Duodenal mucosa (tissue), 2 donors: ENCODE measurements at regions not wholly inside any gene's neighbourhood (a gene's known extent, or its start where the extent isn't known, plus 50 kb on each side); places are given as distances from the start of the nearest gene placed in this dataset.

ENCODE experiments used
- H3K27ac ChIP-seq: one replicate; pipeline ENCODE4 v1.7.0; 2013; ENCODE audit warnings: low read depth, low read length
- H3K27me3 ChIP-seq, 2 donors: one replicate each; pipeline ENCODE4 v1.7.0; 2013; ENCODE audit warnings: low read length in 2 of 2, control low read depth in 1 of 2; ENCODE audit not compliant: insufficient read depth in 2 of 2, control insufficient read depth in 1 of 2
- H3K36me3 ChIP-seq, 2 donors: one replicate each; pipeline ENCODE4 v1.7.0; 2013; ENCODE audit warnings: low read length in 2 of 2, control low read depth in 1 of 2; ENCODE audit not compliant: insufficient read depth in 2 of 2, control insufficient read depth in 1 of 2
- H3K4me1 ChIP-seq, 2 donors: one replicate each; pipeline ENCODE4 v1.7.0; 2013; ENCODE audit warnings: low read length in 2 of 2, control low read depth in 1 of 2; ENCODE audit not compliant: insufficient read depth in 2 of 2, control insufficient read depth in 1 of 2
- H3K4me3 ChIP-seq, 2 donors: one replicate each; pipeline ENCODE4 v1.7.0; 2013; ENCODE audit warnings: low read length in 2 of 2, low read depth in 1 of 2
- H3K9ac ChIP-seq, 2 donors: one replicate each; pipeline ENCODE4 v1.7.0; 2013; ENCODE audit warnings: low read length in 2 of 2, low read depth in 1 of 2
- H3K9me3 ChIP-seq, 2 donors: one replicate each; pipeline ENCODE4 v1.7.0; 2013; ENCODE audit warnings: low read length in 2 of 2, control low read depth in 1 of 2; ENCODE audit not compliant: control insufficient read depth in 1 of 2

DNA sequence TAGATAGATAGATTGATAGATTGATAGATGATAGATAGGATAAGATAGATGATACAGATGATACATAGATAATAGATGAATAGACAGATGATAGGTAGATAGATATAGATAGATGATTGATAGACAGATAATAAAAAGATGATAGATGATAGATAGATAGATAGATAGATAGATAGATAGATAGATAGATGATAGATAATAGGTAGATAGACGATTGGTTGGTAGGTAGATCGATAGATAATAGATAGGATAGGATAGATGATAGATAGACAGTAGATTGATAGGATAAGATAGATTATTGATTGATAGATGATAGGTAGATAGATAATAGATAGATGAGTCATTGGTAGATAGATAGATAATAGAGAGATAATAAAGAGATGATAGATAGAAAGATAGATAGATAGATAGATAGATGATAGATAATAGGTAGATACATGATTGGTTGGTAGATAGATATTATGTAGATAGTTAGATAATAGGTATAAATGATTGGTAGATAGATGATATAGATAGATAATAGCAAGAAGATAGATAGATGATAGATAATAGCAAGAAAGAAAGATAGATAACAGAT, 109.4 kb upstream of the C16orf82 start:
- Histone ChIP-seq H3K4me3 (no peak overlapping the region), H3K9ac (no peak overlapping the region), H3K27ac (no peak overlapping the region), H3K4me1 (no peaks in the 10 kb centered on the region), H3K27me3 (no peaks in the 10 kb centered on the region), H3K36me3 (no peaks in the 10 kb centered on the region), H3K9me3 (no peaks in the 10 kb centered on the region)

DNA sequence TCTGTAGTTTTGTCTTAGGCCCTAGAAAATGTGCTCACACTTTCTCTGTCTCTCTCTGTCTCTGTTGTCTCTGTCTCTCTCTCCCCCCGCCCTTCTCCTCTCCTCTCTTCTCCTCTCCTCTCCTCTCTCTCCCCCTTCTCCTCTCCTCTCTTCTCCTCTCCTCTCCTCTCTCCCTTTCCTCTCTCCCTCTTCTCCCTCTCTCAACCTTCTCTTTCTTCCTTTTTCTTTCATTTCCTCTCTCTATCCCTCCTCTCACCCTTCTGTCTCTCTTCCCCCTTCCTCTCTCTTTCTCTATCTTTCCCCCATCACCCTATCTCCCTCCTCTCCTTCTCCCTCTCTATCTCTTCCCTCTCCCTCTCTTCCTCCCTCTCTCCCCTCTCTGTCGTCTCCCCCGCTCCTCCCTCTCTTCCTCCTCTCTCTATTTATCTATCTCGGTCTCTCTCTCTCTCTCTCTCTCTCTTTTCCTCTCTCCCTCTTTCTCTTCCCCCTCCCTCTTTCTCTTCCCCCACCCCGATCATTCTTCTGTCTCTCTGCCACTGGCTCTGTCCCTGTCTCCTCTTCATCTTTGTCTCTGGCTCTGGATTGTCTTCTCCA, 107.2 kb upstream of the C16orf82 start:
- Histone ChIP-seq H3K9ac (no peak overlapping the region), H3K4me3 (no peak overlapping the region), H3K27ac (no peak overlapping the region), H3K9me3 (no peaks in the 10 kb centered on the region), H3K36me3 (no peaks in the 10 kb centered on the region), H3K27me3 (no peaks in the 10 kb centered on the region), H3K4me1 (no peaks in the 10 kb centered on the region)

DNA sequence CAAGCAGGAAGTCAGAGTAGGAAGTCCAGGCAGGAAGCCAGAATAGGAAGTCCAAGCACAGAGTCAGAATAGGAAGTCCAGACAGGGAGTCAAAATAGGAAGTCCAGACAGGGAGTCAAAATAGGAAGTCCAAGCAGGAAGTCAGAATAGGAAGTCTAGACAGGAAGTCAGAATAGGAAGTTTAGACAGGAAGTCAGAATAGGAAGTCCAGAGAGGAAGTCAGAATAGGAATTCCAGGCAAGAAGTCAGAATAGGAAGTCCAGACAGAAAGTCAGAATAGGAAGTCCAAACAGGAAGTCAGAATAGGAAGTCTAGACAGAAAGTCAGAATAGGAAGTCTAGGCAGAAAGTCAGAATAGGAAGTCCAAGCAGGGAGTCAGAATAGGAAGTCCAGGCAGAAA, 105.3 kb upstream of the C16orf82 start:
- no peaks in the 10 kb centered on the region for H3K9me3 ChIP-seq
- no peaks in the 10 kb centered on the region for H3K27me3 ChIP-seq
- H3K9ac ChIP-seq: no peak overlapping the region
- H3K36me3 ChIP-seq: no peaks in the 10 kb centered on the region
- no peak overlapping the region for H3K4me3 ChIP-seq
- no peak overlapping the region for H3K27ac ChIP-seq
- no peaks in the 10 kb centered on the region for H3K4me1 ChIP-seq

DNA sequence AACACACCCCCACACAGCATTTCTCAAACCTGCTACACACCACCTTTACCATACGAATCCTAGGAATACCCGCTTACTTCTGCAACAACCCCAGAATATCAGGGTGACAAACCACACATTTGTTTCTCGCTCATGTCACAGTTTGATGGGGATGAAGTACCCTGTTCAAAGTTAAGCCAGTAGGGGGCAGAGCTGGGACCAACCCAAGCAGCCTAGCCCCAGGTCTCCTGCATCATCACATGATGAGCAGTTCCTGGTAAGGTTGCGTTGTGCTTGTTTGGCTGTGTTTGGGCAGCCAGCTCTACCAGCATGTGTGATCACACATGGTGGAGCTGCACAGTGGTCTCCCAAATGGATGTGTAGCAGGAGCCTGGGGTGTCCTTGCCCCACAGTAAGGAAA, 103.6 kb upstream of the C16orf82 start:
- H3K36me3 ChIP-seq: no peaks in the 10 kb centered on the region
- no peaks in the 10 kb centered on the region for H3K27me3 ChIP-seq
- H3K27ac ChIP-seq: no peak overlapping the region
- H3K9ac ChIP-seq: no peak overlapping the region
- no peak overlapping the region for H3K4me3 ChIP-seq
- no peaks in the 10 kb centered on the region for H3K4me1 ChIP-seq
- no peaks in the 10 kb centered on the region for H3K9me3 ChIP-seq

DNA sequence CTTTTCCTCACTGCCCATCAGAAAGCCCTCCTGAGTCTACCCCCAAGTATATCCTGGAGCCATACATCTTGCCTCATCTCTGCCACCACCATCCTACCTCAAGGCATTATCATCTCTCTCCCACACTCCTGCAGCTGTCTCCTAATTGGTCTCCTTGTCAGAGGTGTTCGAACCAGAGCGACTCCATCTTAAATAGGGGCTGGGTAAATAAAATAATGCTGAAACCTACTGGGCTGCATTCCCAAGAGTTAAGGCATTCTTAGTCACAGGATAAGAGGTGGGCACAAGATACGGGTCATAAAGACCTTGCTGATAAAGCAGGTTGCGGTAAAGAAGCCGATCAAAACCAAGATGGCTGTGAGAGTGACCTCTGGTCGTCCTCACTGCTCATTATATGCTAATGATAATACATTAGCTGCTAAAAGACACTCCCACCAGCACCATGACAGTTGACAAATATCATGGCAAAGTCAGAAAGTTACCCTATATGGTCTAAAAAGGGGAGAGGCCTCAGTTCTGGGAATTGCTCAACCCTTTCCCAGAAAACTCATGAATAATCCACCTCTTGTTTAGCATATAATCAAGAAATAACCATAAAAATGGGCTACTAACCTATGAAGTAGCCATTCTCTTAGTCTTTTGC, 97.0 kb upstream of the C16orf82 start:
- Histone ChIP-seq H3K4me1 (no peaks in the 10 kb centered on the region), H3K27ac (no peak overlapping the region), H3K27me3 (no peaks in the 10 kb centered on the region), H3K36me3 (no peaks in the 10 kb centered on the region), H3K9ac (no peak overlapping the region), H3K4me3 (no peak overlapping the region), H3K9me3 (no peaks in the 10 kb centered on the region)

DNA sequence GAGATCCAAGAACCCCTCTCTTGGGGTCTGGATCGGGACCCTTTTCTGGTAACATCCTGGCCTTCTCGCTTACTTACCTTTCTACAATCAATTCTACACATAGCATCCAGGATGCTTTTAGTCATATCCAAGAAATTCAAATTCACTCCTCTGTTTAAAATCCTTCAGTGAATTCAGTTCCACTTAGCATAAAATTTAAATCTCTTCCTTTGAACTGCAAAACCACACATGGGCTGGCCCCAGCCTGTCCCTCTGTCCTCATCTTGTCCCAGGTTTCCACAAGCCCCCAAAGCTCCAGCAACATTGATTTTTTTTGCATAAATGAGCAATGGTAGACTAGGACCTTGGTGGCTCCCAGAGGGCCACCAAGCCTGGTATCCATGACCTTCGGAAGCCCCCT, 96.4 kb upstream of the C16orf82 start:
- Histone ChIP-seq H3K27me3 (no peaks in the 10 kb centered on the region), H3K9ac (no peak overlapping the region), H3K9me3 (no peaks in the 10 kb centered on the region), H3K4me3 (no peak overlapping the region), H3K4me1 (no peaks in the 10 kb centered on the region), H3K27ac (no peak overlapping the region), H3K36me3 (no peaks in the 10 kb centered on the region)

DNA sequence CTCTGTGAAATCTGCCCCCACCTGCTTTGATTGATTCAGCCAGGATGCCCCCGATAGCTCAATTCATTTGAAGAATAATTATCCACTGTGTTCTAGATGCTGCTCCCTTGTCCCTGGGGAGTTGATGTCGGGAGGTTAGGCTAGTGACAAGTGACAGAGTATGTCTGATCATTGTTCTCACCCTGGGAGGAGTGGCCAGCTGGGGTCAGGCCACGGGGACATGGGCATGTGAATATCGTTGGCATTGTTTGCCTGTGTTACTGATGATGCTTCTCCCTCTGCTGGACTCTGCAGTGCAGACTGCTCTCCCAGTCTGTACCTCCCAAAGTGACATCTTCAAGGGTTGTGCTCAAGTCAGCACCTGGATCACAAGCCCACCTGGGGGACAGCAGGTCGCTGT, 89.9 kb upstream of the C16orf82 start:
- Histone ChIP-seq H3K9me3 (no peaks in the 10 kb centered on the region), H3K27me3 (no peaks in the 10 kb centered on the region), H3K36me3 (no peaks in the 10 kb centered on the region), H3K9ac (no peak overlapping the region), H3K27ac (no peak overlapping the region), H3K4me1 (no peaks in the 10 kb centered on the region), H3K4me3 (no peak overlapping the region)

DNA sequence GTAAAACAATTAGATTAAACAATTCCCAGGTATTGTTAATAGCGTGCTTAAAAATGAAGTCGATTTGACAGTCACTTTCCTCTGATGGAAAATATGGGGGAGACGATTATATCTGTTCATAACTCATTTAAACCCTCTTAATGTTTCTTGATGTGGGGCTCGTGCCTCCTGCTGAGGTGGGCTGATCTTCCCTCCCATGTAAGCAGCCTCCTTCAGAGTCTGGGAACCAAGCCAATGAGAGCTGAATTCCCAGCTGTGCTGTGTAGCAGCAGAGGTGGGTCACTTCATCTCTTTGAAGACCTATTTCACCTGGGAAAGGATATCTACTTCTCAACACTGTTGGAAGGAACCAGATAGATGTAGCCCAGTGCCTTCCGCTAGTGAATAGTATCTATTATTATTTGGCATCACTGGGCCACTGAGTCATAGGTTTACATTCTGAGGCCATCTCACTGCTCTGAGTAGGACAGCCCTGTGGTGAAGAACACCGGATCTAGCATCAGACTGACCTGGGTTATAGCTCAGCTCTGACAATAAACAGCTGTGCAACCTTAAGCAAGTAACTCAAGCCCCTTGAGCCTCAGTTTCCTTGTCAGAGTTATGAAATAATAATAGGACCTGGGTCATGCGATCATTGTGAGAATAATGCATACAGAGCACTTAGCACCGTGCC, 85.3 kb upstream of the C16orf82 start:
- H3K9me3 ChIP-seq: no peaks in the 10 kb centered on the region
- no peak overlapping the region for H3K27ac ChIP-seq
- H3K36me3 ChIP-seq: no peaks in the 10 kb centered on the region
- H3K4me1 ChIP-seq: no peaks in the 10 kb centered on the region
- H3K9ac ChIP-seq: no peak overlapping the region
- no peak overlapping the region for H3K4me3 ChIP-seq
- no peaks in the 10 kb centered on the region for H3K27me3 ChIP-seq

DNA sequence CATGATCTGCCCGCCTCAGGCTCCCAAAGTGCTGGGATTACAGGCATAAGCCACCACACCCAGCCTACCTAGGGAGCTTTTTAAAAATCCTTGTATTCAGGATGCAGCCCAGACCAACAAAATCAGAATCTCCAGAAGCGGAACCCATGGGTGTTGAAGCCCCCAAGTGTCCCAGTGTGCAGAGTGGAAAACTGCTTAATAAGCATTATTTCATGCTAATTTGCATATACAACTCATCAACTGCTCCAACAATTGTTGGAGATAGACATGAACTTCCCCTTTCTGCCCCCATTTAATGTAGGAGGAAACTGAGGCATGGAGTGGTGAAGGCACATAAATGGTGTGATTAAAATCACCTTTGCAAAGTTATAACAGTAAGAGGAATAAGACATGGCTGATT, 84.3 kb upstream of the C16orf82 start:
- Histone ChIP-seq H3K4me3 (no peak overlapping the region), H3K27ac (no peak overlapping the region), H3K36me3 (no peaks in the 10 kb centered on the region), H3K4me1 (no peaks in the 10 kb centered on the region), H3K9me3 (no peaks in the 10 kb centered on the region), H3K9ac (no peak overlapping the region), H3K27me3 (no peaks in the 10 kb centered on the region)

DNA sequence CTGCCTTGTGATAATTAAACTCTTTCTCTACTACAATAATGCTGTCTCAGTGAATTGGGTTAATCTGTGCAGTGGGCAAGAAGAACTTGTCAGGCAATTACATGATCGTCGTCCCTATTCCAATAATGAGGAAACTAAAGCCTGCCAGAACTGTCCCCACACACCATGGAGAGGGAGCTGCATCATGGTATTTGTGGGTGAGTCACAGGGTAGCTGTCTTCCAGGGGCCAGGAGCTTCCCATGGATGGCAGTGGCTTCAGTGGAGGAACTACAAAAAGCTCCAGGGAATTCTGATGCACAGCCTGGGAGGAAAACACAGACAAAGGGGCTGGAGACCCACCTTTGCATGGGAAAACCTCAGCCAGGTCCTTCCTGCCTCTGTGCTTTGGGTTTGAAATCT, 83.3 kb upstream of the C16orf82 start:
- Histone ChIP-seq H3K4me3 (no peak overlapping the region), H3K27ac (no peak overlapping the region), H3K27me3 (no peaks in the 10 kb centered on the region), H3K4me1 (no peaks in the 10 kb centered on the region), H3K9ac (no peak overlapping the region), H3K36me3 (no peaks in the 10 kb centered on the region), H3K9me3 (no peaks in the 10 kb centered on the region)
